B cell (primary cell): ENCODE measurements at regions not wholly inside any gene's neighbourhood (a gene's known extent, or its start where the extent isn't known, plus 50 kb on each side); places are given as distances from the start of the nearest gene placed in this dataset.

Source experiments
- ATAC-seq: fragments of 200-7000 bp; cut with Tn5 transposase; one replicate; pipeline ENCODE4 v1.10.0; 2021; ENCODE audit warnings: low read depth, mild to moderate bottlenecking, moderate number of reproducible peaks, moderate library complexity
- CTCF ChIA-PET: fragments of 350-600 bp; sonication (Branson Sonifier 250); formaldehyde crosslinking; loops from one replicate; lab custom pipeline; 2021; ENCODE audit warnings: antibody characterized with exemption, inconsistent platforms; lab: Charles Lee
- POLR2A ChIA-PET: fragments of 350-600 bp; sonication (Branson Sonifier 250); formaldehyde crosslinking; loops from one replicate; lab custom pipeline; 2021; ENCODE audit warnings: antibody characterized with exemption; lab: Charles Lee
- DNase-seq: peaks from one replicate; pipeline ENCODE4 v3.0.0; 2013
- H2AFZ ChIP-seq: 2 replicates; pipeline ENCODE4 v1.6.1; 2012; ENCODE audit warnings: mild to moderate bottlenecking, low read depth, low read length; ENCODE audit not compliant: insufficient read depth, poor library complexity, severe bottlenecking
- H3K27ac ChIP-seq, 2 donors: 1 replicate in 1 of 2; 2 replicates in 1 of 2; pipeline ENCODE4 v1.5.1; 2012 to 2013; ENCODE audit warnings: low read length in 2 of 2, mild to moderate bottlenecking in 2 of 2, moderate library complexity in 1 of 2
- H3K27me3 ChIP-seq, 4 experiments: fragments of 200-600 bp in 1 of 4; sonication (generic) in 1 of 4; replicated peaks in 1 of 4; 1 replicate in 2 of 4; 2 replicates in 2 of 4; pipeline versions ENCODE4 v1.6.1 to v1.7.0; 2013 to 2016; ENCODE audit warnings: low read length in 3 of 4, mild to moderate bottlenecking in 2 of 4, mixed read lengths in 1 of 4, moderate library complexity in 1 of 4; ENCODE audit not compliant: insufficient read depth in 4 of 4, control insufficient read depth in 3 of 4; ENCODE audit errors: control extremely low read depth in 1 of 4
- H3K36me3 ChIP-seq, 2 experiments: replicated peaks in 1 of 2; 1 replicate in 1 of 2; 2 replicates in 1 of 2; pipeline versions ENCODE4 v1.6.1 to v1.7.1; 2013; ENCODE audit warnings: low read length in 1 of 2; ENCODE audit not compliant: insufficient read depth in 2 of 2, control insufficient read depth in 1 of 2; ENCODE audit errors: control extremely low read depth in 1 of 2, extremely low read depth in 1 of 2
- H3K4me1 ChIP-seq, 2 donors: fragments of 200-600 bp in 1 of 2; sonication (generic) in 1 of 2; 1 replicate in 1 of 2; 2 replicates in 1 of 2; pipeline versions ENCODE4 v1.5.1 to v1.6.1; 2013 to 2017; ENCODE audit warnings: low read length in 2 of 2; ENCODE audit not compliant: control insufficient read depth in 2 of 2, insufficient read depth in 2 of 2
- H3K4me2 ChIP-seq: replicated peaks from 2 replicates; pipeline ENCODE3; 2012; ENCODE audit warnings: mild to moderate bottlenecking, low read depth, low read length; ENCODE audit not compliant: poor library complexity, severe bottlenecking
- H3K4me3 ChIP-seq, 5 experiments: fragments of 200-600 bp in 1 of 5; sonication (generic) in 1 of 5; 1 replicate in 3 of 5; 2 replicates in 2 of 5; pipeline versions ENCODE4 v1.5.1 to v1.7.0; 2011 to 2016; ENCODE audit warnings: low read length in 4 of 5, mild to moderate bottlenecking in 4 of 5, low read depth in 2 of 5, control low read depth in 1 of 5, moderate library complexity in 1 of 5; ENCODE audit not compliant: insufficient read depth in 1 of 5; ENCODE audit errors: control extremely low read depth in 1 of 5, extremely low read depth in 1 of 5
- H3K79me2 ChIP-seq: fragments of 200-600 bp; sonication (generic); one replicate; pipeline ENCODE4 v1.6.0; 2016; ENCODE audit warnings: low read length; ENCODE audit not compliant: control insufficient read depth, insufficient read depth
- H3K9ac ChIP-seq: fragments of 200-600 bp; sonication (generic); 2 replicates; pipeline ENCODE4 v1.6.1; 2017; ENCODE audit warnings: mild to moderate bottlenecking, low read length, moderate library complexity
- H3K9me3 ChIP-seq, 3 donors: one replicate each; pipeline versions ENCODE4 v1.6.1 to v1.7.1; 2013; ENCODE audit warnings: low read length in 2 of 3; ENCODE audit not compliant: control insufficient read depth in 2 of 3, insufficient read depth in 1 of 3; ENCODE audit errors: control extremely low read depth in 1 of 3
- H4K20me1 ChIP-seq: 2 replicates; pipeline ENCODE4 v1.6.0; 2012; ENCODE audit warnings: mild to moderate bottlenecking, low read length; ENCODE audit not compliant: insufficient read depth, control insufficient read depth, poor library complexity, severe bottlenecking
- H3K27ac Mint-ChIP-seq: one replicate; pipeline ENCODE4 v1.8.0; 2021; ENCODE audit warnings: mixed read lengths
- H3K27me3 Mint-ChIP-seq: one replicate; pipeline ENCODE4 v1.8.0; 2021; ENCODE audit warnings: mixed read lengths
- H3K4me1 Mint-ChIP-seq: one replicate; pipeline ENCODE4 v1.8.0; 2021; ENCODE audit warnings: mixed read lengths
- H3K4me3 Mint-ChIP-seq: one replicate; pipeline ENCODE4 v1.8.0; 2021; ENCODE audit warnings: mixed read lengths
- H3K9me3 Mint-ChIP-seq: one replicate; pipeline ENCODE4 v1.8.0; 2022; ENCODE audit warnings: mixed read lengths; ENCODE audit not compliant: insufficient read depth
- EZH2 ChIP-seq: IDR thresholded peaks from 2 replicates; pipeline ENCODE4 v1.6.1; 2012; ENCODE audit warnings: borderline replicate concordance, low read depth, mild to moderate bottlenecking, moderate library complexity, low read length; ENCODE audit not compliant: insufficient read depth, poor library complexity, severe bottlenecking
- WGBS: methylation state at CpG from one replicate; pipeline ENCODE4 v1.1.5; 2013; ENCODE audit warnings: missing lambda C conversion rate; ENCODE audit not compliant: insufficient coverage; 5-methylcytosine and 5-hydroxymethylcytosine counted together
- intact Hi-C: fragments of 100-400 bp; cut with micrococcal nuclease; formaldehyde crosslinking; loops from one replicate; pipeline ENCODE4 v1.10.0; 2022
- TF ChIP-seq, protein P1 (sequence below): fragments of 200-600 bp; IDR thresholded peaks from one replicate; pipeline ENCODE4 v1.8.0; 2022; ENCODE audit warnings: antibody characterized with exemption, mild to moderate bottlenecking

DNA sequence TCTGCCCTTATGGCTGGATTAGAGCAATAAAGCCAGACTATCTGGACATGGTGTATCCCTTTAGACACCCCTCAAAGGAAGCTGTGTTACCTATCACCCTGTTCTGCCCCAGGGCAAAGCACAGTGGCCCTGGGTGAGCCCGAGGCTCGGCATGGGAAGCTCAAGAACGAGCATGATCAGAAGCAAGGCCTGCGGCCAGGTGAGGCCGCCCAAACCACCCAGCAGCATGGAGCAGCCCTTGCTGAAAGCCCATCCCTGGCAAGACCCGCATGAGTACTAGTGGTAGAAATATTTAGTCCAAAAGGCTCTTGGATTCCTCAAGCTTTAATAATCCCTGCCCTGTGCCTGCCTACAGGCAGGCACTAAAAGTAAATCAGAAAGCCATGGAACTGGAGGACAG is 261.1 kb downstream of the MEX3B start:
- Histone ChIP-seq H4K20me1 (no peaks in the 10 kb centered on the region), H3K9ac (no peak overlapping the region), H3K4me1 (no peaks in the 10 kb centered on the region), H3K27ac (no peak overlapping the region), H3K36me3 (no peaks in the 10 kb centered on the region), H3K4me2 (no peak overlapping the region), H3K79me2 (no peaks in the 10 kb centered on the region), H3K27me3 (peaks cover 0 to 2% (median 0%) of the 10 kb centered on the region in 4 experiments), H3K9me3 (no peaks in the 10 kb centered on the region), H2AFZ (no peak overlapping the region), H3K4me3 (no peak overlapping the region)
- Mint-ChIP-seq H3K4me3 (no peak overlapping the region), H3K9me3 (no peaks in the 10 kb centered on the region), H3K27ac (no peak overlapping the region), H3K27me3 (peaks cover 33% of the 10 kb centered on the region), H3K4me1 (no peaks in the 10 kb centered on the region)
- ATAC-seq: no peak
- ChIA-PET CTCF (no interaction called here), POLR2A (no interaction called here)
- TF ChIP-seq EZH2: no peak
- TF ChIP-seq, protein P1, sequence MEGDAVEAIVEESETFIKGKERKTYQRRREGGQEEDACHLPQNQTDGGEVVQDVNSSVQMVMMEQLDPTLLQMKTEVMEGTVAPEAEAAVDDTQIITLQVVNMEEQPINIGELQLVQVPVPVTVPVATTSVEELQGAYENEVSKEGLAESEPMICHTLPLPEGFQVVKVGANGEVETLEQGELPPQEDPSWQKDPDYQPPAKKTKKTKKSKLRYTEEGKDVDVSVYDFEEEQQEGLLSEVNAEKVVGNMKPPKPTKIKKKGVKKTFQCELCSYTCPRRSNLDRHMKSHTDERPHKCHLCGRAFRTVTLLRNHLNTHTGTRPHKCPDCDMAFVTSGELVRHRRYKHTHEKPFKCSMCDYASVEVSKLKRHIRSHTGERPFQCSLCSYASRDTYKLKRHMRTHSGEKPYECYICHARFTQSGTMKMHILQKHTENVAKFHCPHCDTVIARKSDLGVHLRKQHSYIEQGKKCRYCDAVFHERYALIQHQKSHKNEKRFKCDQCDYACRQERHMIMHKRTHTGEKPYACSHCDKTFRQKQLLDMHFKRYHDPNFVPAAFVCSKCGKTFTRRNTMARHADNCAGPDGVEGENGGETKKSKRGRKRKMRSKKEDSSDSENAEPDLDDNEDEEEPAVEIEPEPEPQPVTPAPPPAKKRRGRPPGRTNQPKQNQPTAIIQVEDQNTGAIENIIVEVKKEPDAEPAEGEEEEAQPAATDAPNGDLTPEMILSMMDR: no peak
- WGBS: 94% methylated on average over 6 of the region's 6 CpGs
- intact Hi-C loops: no loop called here
- no peak for DNase-seq

DNA sequence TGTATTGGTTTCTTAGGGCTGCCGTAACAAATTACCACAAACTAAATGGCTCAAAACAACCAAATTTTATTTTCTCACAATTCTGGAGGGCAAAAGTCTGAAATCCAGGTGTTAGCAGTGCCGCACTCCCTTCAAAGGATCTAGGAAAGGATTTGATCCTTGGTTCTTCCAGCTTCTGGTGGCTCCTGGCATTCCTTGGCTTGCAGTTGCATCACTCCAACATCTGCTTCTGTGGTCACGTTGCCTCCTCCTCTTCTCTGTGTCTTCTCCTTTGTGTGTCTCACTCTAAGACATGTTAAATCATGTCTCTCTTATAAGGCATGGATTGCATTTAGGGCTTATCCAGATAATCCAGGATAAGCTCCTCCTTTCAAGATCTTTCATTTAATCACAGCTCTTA is 262.2 kb downstream of the MEX3B start:
- Mint-ChIP-seq H3K9me3 (no peaks in the 10 kb centered on the region), H3K4me3 (no peak overlapping the region), H3K27me3 (peaks cover 32% of the 10 kb centered on the region), H3K27ac (no peak overlapping the region), H3K4me1 (no peaks in the 10 kb centered on the region)
- no peak overlapping the region for H3K9ac ChIP-seq
- H3K9me3 ChIP-seq: no peaks in the 10 kb centered on the region
- no peak overlapping the region for H3K4me3 ChIP-seq
- no peak overlapping the region for H2AFZ ChIP-seq
- TF ChIP-seq, protein P1: no peak
- TF ChIP-seq EZH2: no peak
- DNase-seq: no peak
- CTCF ChIA-PET: no interaction called here
- H4K20me1 ChIP-seq: no peaks in the 10 kb centered on the region
- POLR2A ChIA-PET: no interaction called here
- no peak overlapping the region for H3K27ac ChIP-seq
- H3K36me3 ChIP-seq: no peaks in the 10 kb centered on the region
- no peaks in the 10 kb centered on the region for H3K4me1 ChIP-seq
- H3K79me2 ChIP-seq: no peaks in the 10 kb centered on the region
- no peak for ATAC-seq
- H3K4me2 ChIP-seq: no peak overlapping the region
- 100% methylated on average over 1 of the region's 3 CpGs for WGBS
- no peaks in the 10 kb centered on the region for H3K27me3 ChIP-seq
- intact Hi-C loops: no loop called here
